Esophagus muscularis mucosa (tissue), 4 donors: ENCODE measurements at regions not wholly inside any gene's neighbourhood (a gene's known extent, or its start where the extent isn't known, plus 50 kb on each side); places are given as distances from the start of the nearest gene placed in this dataset.

Source experiments
- CTCF ChIP-seq, 3 experiments: fragments of 200-600 bp in 2 of 3; fragments of 450-650 bp in 1 of 3; sonication (generic) in 2 of 3; IDR thresholded peaks; one replicate each; pipeline ENCODE4 v1.5.1; 2017 to 2019; ENCODE audit warnings: antibody characterized with exemption in 3 of 3, mild to moderate bottlenecking in 2 of 3, moderate library complexity in 1 of 3
- EP300 ChIP-seq: sonication (generic); formaldehyde crosslinking; IDR thresholded peaks from one replicate; pipeline ENCODE4 v1.6.1; 2017; ENCODE audit warnings: antibody characterized with exemption
- POLR2A ChIP-seq: fragments of 450-650 bp; IDR thresholded peaks from one replicate; pipeline ENCODE4 v1.6.1; 2017; ENCODE audit warnings: antibody characterized with exemption, moderate library complexity, mild to moderate bottlenecking, low read depth
- POLR2AphosphoS5 ChIP-seq, 2 donors: sonication (generic); formaldehyde crosslinking; IDR thresholded peaks; one replicate each; pipeline ENCODE4 v1.6.1; 2017; ENCODE audit warnings: antibody characterized with exemption in 2 of 2

- TF ChIP-seq CTCF (IDR thresholded peaks at IDR 0.05) (no peak), POLR2A (no peak), POLR2AphosphoS5 (IDR thresholded peaks at IDR 0.05) (no peak), EP300 (no peak)
Measured at GRCh38 chr10:111522551-111522950, 445.7 kb downstream of the ADRA2A start.
